ENCODE measurements at regions not wholly inside any gene's neighbourhood (a gene's known extent, or its start where the extent isn't known, plus 50 kb on each side); places are given as distances from the start of the nearest gene placed in this dataset.

- Histone ChIP-seq H3K27me3 (ENCODE audit: control insufficient read depth, insufficient read depth, low read length) (no peaks in the 10 kb centered on the region), H2BK20ac (ENCODE audit: low read depth, low read length) (no peak overlapping the region), H3K27ac (ENCODE audit: insufficient read depth, low read length) (no peak overlapping the region), H2AK5ac (ENCODE audit: low read depth, low read length) (no peak overlapping the region), H3K4me1 (ENCODE audit: control insufficient read depth, insufficient read depth, low read length) (no peaks in the 10 kb centered on the region), H3K9me3 (ENCODE audit: control insufficient read depth, insufficient read depth, low read length) (no peaks in the 10 kb centered on the region), H3K9me1 (ENCODE audit: insufficient read depth, low read length) (no peaks in the 10 kb centered on the region), H3K79me1 (ENCODE audit: low read depth in 1 of 2, low read length in 2 of 2) (no peaks in the 10 kb centered on the region), H2AFZ (replicated peaks; ENCODE audit: low read length, poor library complexity) (no peak overlapping the region), H4K5ac (ENCODE audit: low read depth, low read length) (no peak overlapping the region), H3K56ac (ENCODE audit: extremely low read depth, insufficient read depth, low read length) (no peak overlapping the region), H4K91ac (ENCODE audit: insufficient read depth, low read depth, low read length) (no peak overlapping the region), H3K9ac (ENCODE audit: low read depth, low read length) (no peak overlapping the region), H3K14ac (replicated peaks; ENCODE audit: low read depth, low read length) (no peak overlapping the region), H3K36me3 (ENCODE audit: control insufficient read depth, insufficient read depth, low read length) (no peaks in the 10 kb centered on the region), H3K23ac (ENCODE audit: low read depth, low read length) (no peak overlapping the region), H2AK9ac (replicated peaks; ENCODE audit: low read depth, low read length, poor library complexity) (no peak overlapping the region), H3K18ac (ENCODE audit: low read depth, low read length) (no peak overlapping the region), H4K8ac (ENCODE audit: low read depth in 2 of 2, low read length in 2 of 2) (no peak overlapping the region), H4K20me1 (ENCODE audit: insufficient read depth, low read length) (no peaks in the 10 kb centered on the region), H2BK15ac (ENCODE audit: low read depth, low read length) (no peak overlapping the region), H2BK5ac (ENCODE audit: low read depth, low read length, poor library complexity, severe bottlenecking) (no peak overlapping the region), H3K4me3 (ENCODE audit: insufficient read depth, low read depth, low read length) (no peak overlapping the region), H2BK120ac (ENCODE audit: low read depth, low read length) (no peak overlapping the region), H3K4ac (ENCODE audit: low read depth, low read length) (no peak overlapping the region), H3K4me2 (ENCODE audit: low read depth, low read length) (no peak overlapping the region)
- ChIA-PET POLR2A (ENCODE audit: unreplicated experiment) (no interaction called here), CTCF (interaction anchor here (0.7 kb wide), 1 partner anchor 47 kb away, joined by 4 read pairs; no protein-coding TSS in a partner anchor)
- dilution Hi-C loops (cut with HindIII; ENCODE audit: low sequenced_read_pairs, unreplicated experiment) (no loop called here), in situ Hi-C loops (cut with MboI; ENCODE audit: low sequenced_read_pairs) (no loop called here), intact Hi-C loops (cut with micrococcal nuclease) (no loop called here)
- TF ChIP-seq BHLHE40 (IDR thresholded peaks at IDR 0.05; ENCODE audit: low read depth, low read length) (no peak), ELK1 (IDR thresholded peaks at IDR 0.05; ENCODE audit: borderline replicate concordance, low read depth, low read length) (no peak), RFX5 (IDR thresholded peaks at IDR 0.05; ENCODE audit: low read depth, low read length) (no peak), SMC3 (IDR thresholded peaks at IDR 0.05; ENCODE audit: low read depth, low read length) (no peak), NFE2L2 (IDR thresholded peaks at IDR 0.05; ENCODE audit: low read depth, low read length) (no peak), POLR2A (IDR thresholded peaks at IDR 0.05; ENCODE audit: low read depth, low read length) (no peak), USF2 (IDR thresholded peaks at IDR 0.05; ENCODE audit: low read depth, low read length) (no peak), MXI1 (IDR thresholded peaks at IDR 0.05; ENCODE audit: borderline replicate concordance, low read depth, low read length) (no peak), RCOR1 (IDR thresholded peaks at IDR 0.05; ENCODE audit: insufficient replicate concordance, low read length) (no peak)
- WGBS, 2 experiments (ENCODE audit: extremely low coverage in 2 of 2, insufficient read length in 1 of 2): no CpG with 5 or more reads among the region's 3 CpGs
- ATAC-seq (ENCODE audit: low read depth) (no peak), DNase-seq (no peak)
- no TSS peak for BruUV-seq (replicated peaks)
Measured at GRCh38 chr1:239799617-239800016, 292.1 kb upstream of the FMN2 start.

Measured in IMR-90 (cell line).